Activated T-cell treated with anti-CD3 and anti-CD28 coated beads, Interleukin-2, amount 50 U/mL, for 48 hours (primary cell): ENCODE measurements at regions not wholly inside any gene's neighbourhood (a gene's known extent, or its start where the extent isn't known, plus 50 kb on each side); places are given as distances from the start of the nearest gene placed in this dataset.

Source experiments
- DNase-seq, 2 experiments: peaks; one replicate each; pipeline ENCODE4 v3.0.0-alpha.2; 2020

- no peak for DNase-seq
Observed at GRCh38 chr15:35663956-35664355, 118.0 kb upstream of the DPH6 start.

GRCh38 chr15:35665896-35666536, 120.1 kb upstream of the DPH6 start:
- DNase-seq = no peak

GRCh38 chr15:35667908-35668307, 121.9 kb upstream of the DPH6 start:
- DNase-seq = no peak

- no peak for DNase-seq
Observed at GRCh38 chr15:35669021-35669420, 123.1 kb upstream of the DPH6 start.

- no peak for DNase-seq
Observed at GRCh38 chr15:35669432-35670045, 123.6 kb upstream of the DPH6 start.

GRCh38 chr15:35671197-35671596, 125.2 kb upstream of the DPH6 start:
- DNase-seq = no peak

GRCh38 chr15:35671981-35672380, 126.0 kb upstream of the DPH6 start:
- DNase-seq = no peak

- DNase-seq = peak; percentile 21 to 22
Observed at GRCh38 chr15:35673093-35673684, 127.2 kb upstream of the DPH6 start.

GRCh38 chr15:35674873-35675781, 129.2 kb upstream of the DPH6 start:
- DNase-seq = no peak

GRCh38 chr15:35678774-35679173, 132.8 kb upstream of the DPH6 start:
- DNase-seq = no peak

GRCh38 chr15:35679186-35679585, 133.2 kb upstream of the DPH6 start:
- DNase-seq = no peak

GRCh38 chr15:35680951-35681350, 135.0 kb upstream of the DPH6 start:
- DNase-seq = no peak

- no peak for DNase-seq
Observed at GRCh38 chr15:35686347-35686746, 140.4 kb upstream of the DPH6 start.

GRCh38 chr15:35689266-35689665, 143.3 kb upstream of the DPH6 start:
- no peak for DNase-seq

GRCh38 chr15:35690089-35690488, 144.1 kb upstream of the DPH6 start:
- no peak for DNase-seq

- DNase-seq = no peak
Observed at GRCh38 chr15:35690698-35691116, 144.7 kb upstream of the DPH6 start.

GRCh38 chr15:35691173-35691761, 145.3 kb upstream of the DPH6 start:
- no peak for DNase-seq

- DNase-seq = no peak
Observed at GRCh38 chr15:35691891-35692867, 146.2 kb upstream of the DPH6 start.

- DNase-seq = no peak
Observed at GRCh38 chr15:35693286-35693685, 147.3 kb upstream of the DPH6 start.

GRCh38 chr15:35693886-35694285, 147.9 kb upstream of the DPH6 start:
- DNase-seq = no peak

- no peak for DNase-seq
Observed at GRCh38 chr15:35695003-35695402, 149.0 kb upstream of the DPH6 start.

GRCh38 chr15:35696767-35697231, 150.8 kb upstream of the DPH6 start:
- no peak for DNase-seq
